ENCODE measurements at regions not wholly inside any gene's neighbourhood (a gene's known extent, or its start where the extent isn't known, plus 50 kb on each side); places are given as distances from the start of the nearest gene placed in this dataset.

DNA sequence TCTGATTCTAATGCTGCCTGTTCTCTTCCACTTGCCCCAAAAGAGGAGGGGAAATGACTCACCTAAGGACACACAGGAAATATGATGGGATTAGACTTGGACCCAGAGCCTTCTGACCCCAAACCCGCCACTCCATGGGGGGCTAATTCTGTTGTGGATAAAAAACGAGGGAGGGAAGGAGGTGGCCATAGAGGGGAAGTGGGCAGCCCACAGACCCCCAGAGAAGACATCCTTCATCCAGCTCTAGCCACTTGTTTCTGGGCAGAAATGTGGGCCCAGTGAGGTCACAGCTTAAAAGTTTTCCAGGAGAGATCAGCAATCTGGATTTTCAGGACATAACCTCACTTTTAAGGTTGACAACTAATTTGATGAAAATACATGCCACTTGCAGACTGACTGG lies 202.1 kb downstream of the ANKRD60 start:
- no peak for TF ChIP-seq POLR2A (IDR thresholded peaks at IDR 0.05)
- TF ChIP-seq, protein P1, sequence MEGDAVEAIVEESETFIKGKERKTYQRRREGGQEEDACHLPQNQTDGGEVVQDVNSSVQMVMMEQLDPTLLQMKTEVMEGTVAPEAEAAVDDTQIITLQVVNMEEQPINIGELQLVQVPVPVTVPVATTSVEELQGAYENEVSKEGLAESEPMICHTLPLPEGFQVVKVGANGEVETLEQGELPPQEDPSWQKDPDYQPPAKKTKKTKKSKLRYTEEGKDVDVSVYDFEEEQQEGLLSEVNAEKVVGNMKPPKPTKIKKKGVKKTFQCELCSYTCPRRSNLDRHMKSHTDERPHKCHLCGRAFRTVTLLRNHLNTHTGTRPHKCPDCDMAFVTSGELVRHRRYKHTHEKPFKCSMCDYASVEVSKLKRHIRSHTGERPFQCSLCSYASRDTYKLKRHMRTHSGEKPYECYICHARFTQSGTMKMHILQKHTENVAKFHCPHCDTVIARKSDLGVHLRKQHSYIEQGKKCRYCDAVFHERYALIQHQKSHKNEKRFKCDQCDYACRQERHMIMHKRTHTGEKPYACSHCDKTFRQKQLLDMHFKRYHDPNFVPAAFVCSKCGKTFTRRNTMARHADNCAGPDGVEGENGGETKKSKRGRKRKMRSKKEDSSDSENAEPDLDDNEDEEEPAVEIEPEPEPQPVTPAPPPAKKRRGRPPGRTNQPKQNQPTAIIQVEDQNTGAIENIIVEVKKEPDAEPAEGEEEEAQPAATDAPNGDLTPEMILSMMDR (IDR thresholded peaks at IDR 0.05), result no peak
